Lower lobe of right lung (tissue), 2 donors: ENCODE measurements at regions not wholly inside any gene's neighbourhood (a gene's known extent, or its start where the extent isn't known, plus 50 kb on each side); places are given as distances from the start of the nearest gene placed in this dataset.

Experiments used
- ATAC-seq, 2 donors: fragments of 200-7000 bp; cut with Tn5 transposase; one replicate each; pipeline ENCODE4 v1.9.1; 2020 to 2022; ENCODE audit warnings: mild to moderate bottlenecking in 2 of 2, moderate library complexity in 2 of 2
- DNase-seq: peaks from one replicate; pipeline ENCODE4 v3.0.0-alpha.2; 2020
- H3K27ac ChIP-seq: fragments of 200-600 bp; one replicate; pipeline ENCODE4 v1.8.0; 2022
- H3K27me3 ChIP-seq: fragments of 200-600 bp; one replicate; pipeline ENCODE4 v1.8.0; 2022; ENCODE audit warnings: low read depth
- H3K36me3 ChIP-seq: fragments of 200-600 bp; one replicate; pipeline ENCODE4 v1.8.0; 2022; ENCODE audit warnings: mild to moderate bottlenecking
- H3K4me1 ChIP-seq: fragments of 200-600 bp; one replicate; pipeline ENCODE4 v1.8.0; 2022
- H3K4me3 ChIP-seq: fragments of 200-600 bp; one replicate; pipeline ENCODE4 v1.8.0; 2022; ENCODE audit warnings: mild to moderate bottlenecking
- H3K9me3 ChIP-seq: fragments of 200-600 bp; one replicate; pipeline ENCODE4 v1.8.0; 2022
- CTCF ChIP-seq: fragments of 200-600 bp; IDR thresholded peaks from one replicate; pipeline ENCODE4 v1.8.0; 2022; ENCODE audit warnings: antibody characterized with exemption, mild to moderate bottlenecking
- intact Hi-C: fragments of 100-400 bp; cut with DNase I; formaldehyde crosslinking; loops from one replicate; pipeline ENCODE4 v1.11.0; 2022
- donor health status: DM: no; HTN: yes; CAD: no; lungs with severe emphysema.

DNA sequence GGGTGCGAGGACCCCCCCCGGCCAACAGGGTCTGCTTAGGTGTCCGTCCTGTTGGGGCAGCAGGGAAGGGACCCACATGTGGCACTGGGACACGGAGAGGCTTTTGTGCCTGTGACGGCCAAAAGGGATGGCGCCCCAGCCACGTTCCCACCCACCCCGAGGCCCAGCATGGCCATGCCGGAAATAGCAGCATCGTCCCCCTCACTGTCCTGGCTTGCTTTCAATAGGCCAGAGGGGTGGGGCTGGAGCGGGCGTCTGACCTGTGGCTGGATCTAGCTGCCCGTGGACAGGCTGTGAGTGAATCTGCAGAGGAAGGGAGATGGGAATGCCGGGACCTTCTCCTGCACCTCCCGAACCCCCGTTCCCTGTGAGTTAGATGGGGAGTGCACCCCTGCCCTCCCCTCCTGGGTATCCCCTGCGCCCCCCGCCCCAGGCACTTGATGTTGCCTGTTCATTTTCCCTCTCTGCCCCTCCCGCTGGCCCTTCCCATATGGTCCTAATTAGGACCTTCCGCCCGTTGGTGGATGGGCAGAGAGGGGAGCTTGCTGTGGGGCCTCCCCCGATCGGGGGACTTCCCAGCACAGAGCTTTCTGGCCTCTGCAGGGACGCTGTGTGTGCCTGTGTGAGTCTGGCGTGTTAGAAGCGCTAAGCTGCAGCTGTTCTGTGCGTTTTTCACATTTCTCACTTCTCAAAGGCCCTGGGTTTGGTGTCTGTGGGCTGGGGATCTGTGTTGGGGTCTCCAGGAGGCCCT lies 292.8 kb downstream of the SEC14L1 start:
- DNase-seq, result no peak
- H3K27ac ChIP-seq, result no peak overlapping the region
- intact Hi-C loops, result loop anchor here (10.0 kb wide), 1 partner anchor 51 kb away; no protein-coding TSS in a partner anchor
- ATAC-seq, result no peak
- H3K4me3 ChIP-seq, result no peak overlapping the region
- H3K27me3 ChIP-seq, result no peaks in the 10 kb centered on the region
- H3K9me3 ChIP-seq, result no peaks in the 10 kb centered on the region
- no peaks in the 10 kb centered on the region for H3K36me3 ChIP-seq
- H3K4me1 ChIP-seq, result peaks cover 94% of the 10 kb centered on the region
- TF ChIP-seq CTCF, result no peak

- ATAC-seq (no peak), DNase-seq (no peak)
- H3K9me3 ChIP-seq, result no peaks in the 10 kb centered on the region
- H3K27ac ChIP-seq, result no peak overlapping the region
- H3K36me3 ChIP-seq, result no peaks in the 10 kb centered on the region
- intact Hi-C loops, result loop anchor here (10.0 kb wide), 1 partner anchor 50 kb away; no protein-coding TSS in a partner anchor
- no peak overlapping the region for H3K4me3 ChIP-seq
- H3K4me1 ChIP-seq, result peaks cover 94% of the 10 kb centered on the region
- no peaks in the 10 kb centered on the region for H3K27me3 ChIP-seq
- no peak for TF ChIP-seq CTCF
These were observed 293.7 kb downstream of the SEC14L1 start for GRCh38 chr17:77434136-77435114.

DNA sequence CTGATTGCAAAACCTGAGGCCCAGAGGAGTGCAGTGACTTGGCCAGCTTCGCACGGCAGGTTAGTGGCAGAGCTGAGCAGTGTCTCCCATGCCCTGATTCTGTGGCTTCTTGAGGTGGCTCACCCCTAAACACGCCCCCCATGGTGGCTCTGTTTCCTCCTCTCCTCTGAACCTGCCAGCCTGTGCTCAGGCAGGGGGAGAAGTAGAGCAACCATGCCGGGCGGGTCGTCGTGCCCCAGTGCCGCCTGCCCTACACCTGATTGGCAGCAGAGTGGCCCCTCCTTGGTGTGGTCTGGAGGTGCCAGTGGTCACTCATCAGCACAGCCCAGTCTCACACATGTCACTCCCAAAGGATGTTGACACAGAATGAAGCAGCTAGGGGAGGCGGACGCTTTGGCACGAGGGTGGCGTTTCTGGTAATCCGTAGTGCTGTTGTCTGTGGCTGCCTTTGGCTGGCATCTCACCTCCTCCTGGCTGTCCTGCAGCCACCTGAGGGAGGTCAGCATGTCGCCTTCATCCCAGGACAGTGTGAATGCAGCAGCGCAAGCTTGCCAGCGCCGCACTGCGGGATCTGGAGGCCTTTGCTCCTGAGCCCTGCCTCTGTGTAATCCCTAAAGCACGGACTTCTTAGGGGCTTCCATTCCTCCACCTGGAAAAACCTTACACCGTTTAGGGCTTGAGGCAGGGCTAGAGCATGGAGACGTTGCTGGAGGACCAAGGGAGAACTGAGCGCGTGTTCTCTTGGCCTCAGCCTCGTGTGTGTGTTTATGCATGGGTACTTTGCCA lies 294.7 kb downstream of the SEC14L1 start:
- peaks cover 94% of the 10 kb centered on the region for H3K4me1 ChIP-seq
- no peaks in the 10 kb centered on the region for H3K36me3 ChIP-seq
- TF ChIP-seq CTCF, result no peak
- H3K9me3 ChIP-seq, result no peaks in the 10 kb centered on the region
- no peak overlapping the region for H3K27ac ChIP-seq
- no peak for DNase-seq
- no peaks in the 10 kb centered on the region for H3K27me3 ChIP-seq
- no peak overlapping the region for H3K4me3 ChIP-seq
- no peak for ATAC-seq
- intact Hi-C loops, result loop anchor here (10.0 kb wide), 1 partner anchor 49 kb away; no protein-coding TSS in a partner anchor

- ATAC-seq (no peak), DNase-seq (no peak)
- H3K4me3 ChIP-seq, result peak overlapping the region; percentile 31
- H3K27me3 ChIP-seq, result no peaks in the 10 kb centered on the region
- peak overlapping the region; percentile 29 for H3K27ac ChIP-seq
- intact Hi-C loops, result loop anchor here (10.0 kb wide), 1 partner anchor 49 kb away; no protein-coding TSS in a partner anchor
- no peaks in the 10 kb centered on the region for H3K9me3 ChIP-seq
- H3K36me3 ChIP-seq, result no peaks in the 10 kb centered on the region
- TF ChIP-seq CTCF, result no peak
- peaks cover 94% of the 10 kb centered on the region for H3K4me1 ChIP-seq
These were observed 295.3 kb downstream of the SEC14L1 start for GRCh38 chr17:77436058-77436442.

DNA sequence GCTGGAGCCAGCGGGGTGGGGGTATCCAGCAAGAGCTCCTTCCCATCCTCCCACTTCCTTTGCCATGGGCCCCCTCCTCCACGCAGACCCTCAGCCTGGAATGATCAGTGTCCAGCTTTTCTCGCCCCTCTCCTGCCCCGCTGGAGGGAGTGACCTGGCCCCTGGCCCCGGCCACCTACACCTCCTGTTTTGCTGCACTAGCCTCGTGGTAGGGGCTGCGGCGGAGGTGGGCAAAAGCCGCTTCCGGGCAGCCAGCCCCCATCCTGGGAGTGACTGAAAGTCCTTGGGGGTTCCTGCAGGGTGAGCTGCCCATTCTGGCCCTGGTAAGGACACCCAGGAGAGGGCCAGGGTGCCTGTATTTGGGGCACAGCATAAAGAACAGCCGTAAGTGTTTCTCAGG lies 295.7 kb downstream of the SEC14L1 start:
- peak overlapping the region; percentile 29 for H3K27ac ChIP-seq

More for the DNA sequence above, 295.7 kb downstream of the SEC14L1 start:
- intact Hi-C loops, result loop anchor here (10.0 kb wide), 1 partner anchor 48 kb away; no protein-coding TSS in a partner anchor
- DNase-seq (no peak), ATAC-seq (no peak)
- H3K9me3 ChIP-seq, result no peaks in the 10 kb centered on the region
- no peak for TF ChIP-seq CTCF
- no peaks in the 10 kb centered on the region for H3K36me3 ChIP-seq
- H3K4me3 ChIP-seq, result peak overlapping the region; percentile 31
- H3K27me3 ChIP-seq, result no peaks in the 10 kb centered on the region
- H3K4me1 ChIP-seq, result peaks cover 94% of the 10 kb centered on the region
